NCI-H82 treated with DMSO at 0.1 percent for 48 hours (cell line): ENCODE measurements at regions not wholly inside any gene's neighbourhood (a gene's known extent, or its start where the extent isn't known, plus 50 kb on each side); places are given as distances from the start of the nearest gene placed in this dataset.
"Not testable (repeated sequence)": the region's sequence is repeated elsewhere in the genome, so short reads cannot be mapped to it uniquely, and the experiment has no call there.

ENCODE experiments used
- DNase-seq: peaks from one replicate; lab custom pipeline; 2025; ENCODE audit not compliant: unreplicated experiment; lab: John Stamatoyannopoulos, UW

DNA sequence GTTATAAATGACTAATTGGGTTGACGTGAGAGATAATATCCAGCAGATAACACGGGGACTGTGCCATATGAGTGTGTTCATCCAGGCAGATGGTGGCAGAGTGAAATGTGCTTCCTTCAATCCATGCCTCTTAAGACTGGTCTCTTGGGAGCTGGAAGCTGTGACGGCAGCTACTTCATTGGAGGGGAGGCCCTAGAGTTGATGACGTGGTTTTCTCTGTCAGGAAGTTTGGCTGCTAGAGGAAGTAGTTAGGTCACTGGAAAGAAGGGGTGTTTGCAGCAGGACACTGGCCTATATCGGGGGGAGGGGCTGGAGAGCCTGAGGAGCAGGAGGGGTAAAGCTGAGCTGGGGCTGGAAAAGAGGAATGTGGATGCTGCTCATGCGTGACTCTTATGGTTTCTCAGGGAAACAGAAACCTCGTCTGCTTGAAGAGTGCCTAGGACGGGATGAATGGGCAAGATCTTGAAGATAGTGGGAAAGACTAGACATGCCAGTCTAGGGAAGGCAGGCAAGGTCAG lies 3051.6 kb downstream of the RPIA start:
- not testable (repeated sequence) for DNase-seq

DNA sequence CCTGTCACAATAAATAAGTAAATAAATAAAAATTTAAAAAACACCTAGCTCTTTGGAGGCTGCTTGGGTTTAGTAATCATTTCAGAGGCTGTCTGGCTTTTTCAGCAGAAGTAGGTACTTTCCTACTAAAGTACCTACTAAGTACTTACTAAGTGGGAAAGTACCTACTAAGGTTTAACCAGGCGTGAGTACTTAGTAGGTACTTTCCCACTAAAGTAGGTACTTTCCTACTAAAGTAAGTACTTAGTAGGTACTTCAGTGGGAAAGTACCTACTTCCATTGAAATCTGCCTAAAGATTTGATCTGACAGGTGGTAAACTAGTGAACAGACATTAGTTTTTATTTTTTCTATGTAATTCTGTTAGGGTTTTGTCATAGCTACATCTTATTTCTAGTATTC lies 3052.4 kb downstream of the RPIA start:
- not testable (repeated sequence) for DNase-seq

DNA sequence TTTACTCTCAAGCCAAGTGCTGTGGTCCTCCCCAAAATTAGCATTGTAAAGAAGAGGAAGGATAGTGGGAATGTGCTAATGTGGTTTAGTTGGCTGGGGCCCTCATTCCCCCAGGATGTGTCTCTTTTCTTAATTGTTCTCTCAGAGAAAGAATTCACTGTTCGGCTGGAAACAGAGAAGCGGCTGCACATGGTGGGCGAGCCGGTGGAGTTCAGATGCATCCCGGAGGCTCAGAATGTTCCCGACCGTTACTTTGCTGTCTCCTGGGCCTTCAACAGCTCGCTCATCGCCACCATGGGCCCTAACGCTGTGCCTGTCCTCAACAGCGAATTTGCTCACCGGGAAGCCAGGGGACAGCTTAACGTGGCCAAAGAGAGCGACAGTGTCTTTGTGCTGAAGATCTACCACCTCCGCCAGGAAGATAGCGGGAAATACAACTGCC lies 3053.2 kb downstream of the RPIA start:
- DNase-seq = not testable (repeated sequence)

GRCh38 chr2:91748902-91749301 lies 3057.4 kb downstream of the RPIA start:
- no peak for DNase-seq

DNA sequence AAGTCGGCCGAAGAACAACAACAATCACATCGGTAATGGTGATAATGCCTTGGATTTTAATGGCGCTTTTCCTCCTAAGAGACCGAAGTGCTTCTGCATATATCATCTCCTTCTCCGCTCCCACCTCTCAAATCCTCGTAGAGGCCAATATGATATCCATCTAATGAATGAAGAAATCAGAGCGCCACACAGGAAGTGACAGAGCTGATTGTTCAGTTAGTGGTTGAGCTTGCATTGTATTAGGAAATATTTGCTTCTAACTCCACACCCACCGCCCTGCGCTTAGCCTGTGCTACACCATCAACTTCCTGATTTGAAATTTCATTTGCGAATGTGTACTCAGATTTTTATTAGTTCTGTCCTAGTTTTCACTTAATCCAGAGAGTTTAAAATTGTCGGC lies 3058.2 kb downstream of the RPIA start:
- not testable (repeated sequence) for DNase-seq

- DNase-seq = not testable (repeated sequence)
Measured at GRCh38 chr2:91759361-91759941, 3068.0 kb downstream of the RPIA start.

- DNase-seq = not testable (repeated sequence)
Measured at GRCh38 chr2:91760672-91761071, 3069.2 kb downstream of the RPIA start.

DNA sequence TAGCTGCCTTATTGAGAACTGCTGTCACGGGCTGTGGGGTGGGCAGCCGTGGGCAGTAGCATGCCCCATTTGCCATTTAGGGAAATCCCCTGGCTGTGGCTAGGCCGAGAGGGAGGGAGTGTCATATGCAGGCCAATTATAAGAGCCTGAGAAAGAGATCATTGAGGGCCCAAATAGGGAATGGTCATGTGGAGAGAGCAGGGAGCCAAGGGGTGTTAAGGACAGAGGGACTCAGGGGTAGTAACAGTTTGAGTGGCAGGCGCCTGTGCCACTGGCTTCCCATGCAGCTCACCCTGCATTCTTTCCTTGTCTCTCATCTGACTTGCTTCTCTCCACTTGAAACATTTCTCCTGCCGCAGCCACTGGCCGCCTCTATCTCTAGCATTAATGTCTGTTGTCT lies 3070.8 kb downstream of the RPIA start:
- DNase-seq = not testable (repeated sequence)

DNA sequence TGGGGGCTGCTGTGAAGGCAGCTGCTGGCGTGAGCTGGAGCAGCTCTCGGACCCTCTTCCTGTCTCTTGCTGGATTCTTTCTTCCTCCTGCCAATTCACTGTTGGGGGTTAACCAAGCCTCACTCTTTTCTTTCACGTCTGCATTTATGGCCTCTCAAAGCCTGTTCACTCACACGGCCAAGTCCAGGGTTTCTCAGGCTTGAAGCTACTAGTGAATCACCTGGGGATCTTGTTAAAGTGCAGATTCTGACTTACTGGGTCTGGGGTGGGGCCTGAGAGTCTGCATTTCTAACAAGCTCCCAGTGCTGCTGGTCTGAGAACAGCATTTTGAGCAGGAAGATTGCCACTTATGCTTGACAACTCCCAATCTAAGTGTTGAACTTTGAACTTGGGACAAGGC lies 3072.2 kb downstream of the RPIA start:
- DNase-seq = not testable (repeated sequence)

DNA sequence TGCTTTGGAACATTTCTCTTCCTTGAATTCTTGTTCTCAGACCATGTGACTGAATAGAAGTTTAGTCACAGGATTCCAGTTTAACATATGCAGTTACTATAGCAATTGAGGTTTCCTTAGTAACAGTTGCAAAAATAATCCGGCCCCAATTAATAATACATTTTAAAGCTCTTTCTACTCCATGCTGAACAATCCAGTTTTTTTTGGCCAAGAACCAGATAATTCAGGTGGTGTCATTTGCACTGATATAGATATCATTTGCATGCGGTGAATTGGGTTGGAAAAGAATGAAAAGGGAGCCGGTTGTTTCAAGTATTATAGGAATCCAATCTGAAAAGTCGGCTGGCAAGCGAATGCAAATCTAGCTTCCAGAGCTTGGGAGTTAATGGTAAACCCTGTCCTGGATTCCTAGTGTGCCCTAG lies 3073.1 kb downstream of the RPIA start:
- DNase-seq = not testable (repeated sequence)

DNA sequence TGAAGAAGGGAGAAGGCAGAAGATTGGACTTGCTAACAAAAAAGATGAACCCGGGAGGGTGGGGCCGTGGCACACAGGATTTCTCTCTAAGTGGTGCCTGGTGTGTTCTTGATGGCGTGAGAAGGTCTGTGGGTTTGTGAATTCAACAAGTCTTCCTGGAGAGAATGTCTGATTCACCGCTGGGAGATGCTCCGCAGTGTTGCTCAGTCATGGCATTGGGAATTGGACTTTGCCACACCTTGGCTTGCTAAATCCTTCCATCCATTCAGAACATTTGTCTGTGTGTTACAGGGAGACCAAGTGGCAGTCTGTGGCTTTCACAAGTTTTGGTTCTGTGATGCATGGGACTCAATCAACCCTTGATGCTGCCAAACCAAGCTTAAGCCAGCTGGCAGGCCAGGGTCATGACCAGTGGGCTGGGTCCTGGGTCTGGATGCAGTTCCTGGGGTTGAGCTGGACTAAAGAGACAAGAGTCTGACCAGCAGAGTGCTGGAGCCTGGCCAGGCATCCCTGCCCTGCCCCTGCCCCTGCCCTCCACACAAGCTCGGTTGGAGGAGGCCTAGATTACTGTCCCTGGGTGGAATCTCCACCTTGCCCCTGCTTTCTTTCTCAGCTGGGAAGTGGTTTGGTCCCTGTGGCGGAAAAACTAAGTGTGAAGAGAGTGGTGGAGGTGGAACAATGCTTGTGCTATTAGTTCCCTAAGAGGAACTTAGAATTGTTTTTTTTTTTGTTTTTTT lies 3073.7 kb downstream of the RPIA start:
- DNase-seq = not testable (repeated sequence)

DNA sequence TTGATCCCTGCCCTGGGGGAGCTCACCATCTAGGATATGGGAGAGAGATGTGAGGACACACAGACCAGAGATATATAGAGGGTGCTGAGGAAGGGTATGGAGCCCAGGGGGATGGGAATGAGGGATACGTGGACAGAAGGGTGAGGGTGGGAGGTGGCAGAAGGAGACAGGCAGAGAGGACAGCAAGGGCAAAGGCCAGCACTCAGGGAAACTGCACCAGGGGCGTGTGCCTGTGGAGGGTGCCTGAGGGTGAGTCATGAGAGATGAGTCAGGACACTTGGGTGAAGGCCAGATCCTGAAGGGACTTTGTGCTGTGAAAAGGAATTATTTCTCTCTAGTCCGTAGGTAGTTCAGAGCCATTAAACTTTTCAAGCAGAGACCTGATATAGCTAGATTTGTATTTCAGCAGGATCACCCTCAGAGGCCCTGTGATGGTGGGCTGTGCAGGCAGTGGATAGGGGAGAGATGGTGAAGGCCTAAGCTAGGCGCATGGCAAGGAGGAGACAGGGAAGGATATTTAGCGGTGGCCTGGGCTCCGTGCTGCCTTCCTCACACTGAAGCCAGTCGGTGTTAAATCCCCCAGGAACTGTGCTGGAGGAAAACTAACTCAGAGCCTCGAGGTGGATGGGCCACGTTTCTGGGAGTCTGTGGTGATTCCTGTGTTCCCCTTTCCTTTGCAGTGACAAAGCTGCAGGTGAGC lies 3075.0 kb downstream of the RPIA start:
- DNase-seq = not testable (repeated sequence)

GRCh38 chr2:91768301-91768700 lies 3076.8 kb downstream of the RPIA start:
- not testable (repeated sequence) for DNase-seq

DNA sequence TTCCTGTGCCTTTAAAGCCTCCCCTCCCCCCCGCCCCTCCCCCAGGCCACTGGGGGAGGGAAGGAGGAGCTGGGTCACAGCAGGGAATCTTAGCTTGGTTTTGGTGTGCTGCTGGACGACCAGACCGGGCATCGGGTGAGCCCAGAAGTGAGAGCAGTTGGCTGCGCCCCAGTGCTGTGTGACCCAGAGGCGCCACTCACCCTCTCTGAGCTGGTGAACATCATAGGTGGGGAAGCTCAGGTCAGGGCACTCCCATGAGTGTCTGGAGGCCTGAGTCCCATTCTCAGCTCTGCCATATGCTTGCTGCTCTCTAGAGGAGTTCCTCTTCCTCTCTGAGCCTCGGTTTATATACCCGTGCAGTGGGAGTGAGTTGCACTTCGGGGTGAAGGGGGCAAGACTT lies 3077.5 kb downstream of the RPIA start:
- DNase-seq = not testable (repeated sequence)

GRCh38 chr2:91770046-91770575 lies 3078.6 kb downstream of the RPIA start:
- DNase-seq = peak; percentile 0

DNA sequence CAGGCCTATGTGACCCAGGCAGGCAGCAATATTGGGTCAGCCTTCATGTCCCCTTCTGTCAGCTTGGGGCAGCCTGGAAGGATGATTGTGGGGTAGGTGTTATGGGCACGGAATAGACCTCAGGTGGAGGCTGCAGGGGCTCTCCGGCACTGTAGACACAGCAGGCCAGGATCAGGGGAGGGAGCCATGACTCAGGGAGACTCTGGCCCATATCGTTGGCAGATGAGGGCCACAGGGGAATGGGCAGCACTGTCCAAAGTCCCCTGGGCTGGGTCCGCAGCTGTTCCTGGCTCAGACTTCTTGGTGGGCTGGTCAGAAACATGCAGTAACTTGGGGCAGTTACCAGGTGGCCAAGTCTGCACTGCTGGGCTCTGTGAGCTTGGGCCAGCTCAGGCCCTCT lies 3080.1 kb downstream of the RPIA start:
- not testable (repeated sequence) for DNase-seq

GRCh38 chr2:91772240-91772937 lies 3080.9 kb downstream of the RPIA start:
- not testable (repeated sequence) for DNase-seq

- DNase-seq = not testable (repeated sequence)
Measured at GRCh38 chr2:91773810-91774209, 3082.3 kb downstream of the RPIA start.

GRCh38 chr2:91775193-91775592 lies 3083.7 kb downstream of the RPIA start:
- not testable (repeated sequence) for DNase-seq

DNA sequence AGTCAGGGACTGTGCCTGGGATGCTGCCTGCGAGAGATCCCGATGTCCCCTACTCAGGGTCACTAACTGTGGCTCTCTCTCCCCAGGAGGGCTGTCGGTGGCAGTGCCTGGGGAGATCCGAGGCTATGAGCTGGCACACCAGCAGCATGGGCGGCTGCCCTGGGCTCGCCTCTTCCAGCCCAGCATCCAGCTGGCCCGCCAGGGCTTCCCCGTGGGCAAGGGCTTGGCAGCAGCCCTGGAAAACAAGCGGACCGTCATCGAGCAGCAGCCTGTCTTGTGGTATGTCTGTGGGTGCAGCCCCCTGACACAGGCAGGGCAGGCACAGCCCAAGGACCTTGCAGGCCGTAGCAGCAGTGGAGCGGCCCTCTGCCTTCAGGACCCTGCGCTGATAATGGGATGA lies 3088.9 kb downstream of the RPIA start:
- not testable (repeated sequence) for DNase-seq

GRCh38 chr2:91809391-91809790 lies 3061.8 kb upstream of the TEKT4 start:
- not testable (repeated sequence) for DNase-seq
